Body of pancreas (tissue), 4 donors: ENCODE measurements at regions not wholly inside any gene's neighbourhood (a gene's known extent, or its start where the extent isn't known, plus 50 kb on each side); places are given as distances from the start of the nearest gene placed in this dataset.

Experiments
- CTCF ChIP-seq, 7 experiments: fragments of 450-650 bp in 4 of 7; fragments of 200-600 bp in 3 of 7; sonication (generic) in 3 of 7; IDR thresholded peaks; one replicate each; pipeline ENCODE4 v1.5.1; 2016 to 2019; ENCODE audit warnings: antibody characterized with exemption in 7 of 7
- POLR2A ChIP-seq, 3 donors: fragments of 450-650 bp; IDR thresholded peaks; one replicate each; pipeline ENCODE4 v1.6.1; 2016; ENCODE audit warnings: antibody characterized with exemption in 3 of 3, mild to moderate bottlenecking in 2 of 3

GRCh38 chr3:152071315-152071714 lies 197.4 kb upstream of the MBNL1 start:
- TF ChIP-seq POLR2A (IDR thresholded peaks at IDR 0.05) (no peak), CTCF (IDR thresholded peaks at IDR 0.05) (no peak)
